Right renal cortex interstitium (tissue), 3 donors: ENCODE measurements at regions not wholly inside any gene's neighbourhood (a gene's known extent, or its start where the extent isn't known, plus 50 kb on each side); places are given as distances from the start of the nearest gene placed in this dataset.
A peak's percentile ranks its signal among the peaks of the same experiment; 100 is the strongest.

Experiments
- DNase-seq, 3 donors: peaks; one replicate each; pipeline ENCODE4 v3.0.0-alpha.2; 2013; ENCODE audit warnings: low read depth in 3 of 3, low spot score in 2 of 3

DNA sequence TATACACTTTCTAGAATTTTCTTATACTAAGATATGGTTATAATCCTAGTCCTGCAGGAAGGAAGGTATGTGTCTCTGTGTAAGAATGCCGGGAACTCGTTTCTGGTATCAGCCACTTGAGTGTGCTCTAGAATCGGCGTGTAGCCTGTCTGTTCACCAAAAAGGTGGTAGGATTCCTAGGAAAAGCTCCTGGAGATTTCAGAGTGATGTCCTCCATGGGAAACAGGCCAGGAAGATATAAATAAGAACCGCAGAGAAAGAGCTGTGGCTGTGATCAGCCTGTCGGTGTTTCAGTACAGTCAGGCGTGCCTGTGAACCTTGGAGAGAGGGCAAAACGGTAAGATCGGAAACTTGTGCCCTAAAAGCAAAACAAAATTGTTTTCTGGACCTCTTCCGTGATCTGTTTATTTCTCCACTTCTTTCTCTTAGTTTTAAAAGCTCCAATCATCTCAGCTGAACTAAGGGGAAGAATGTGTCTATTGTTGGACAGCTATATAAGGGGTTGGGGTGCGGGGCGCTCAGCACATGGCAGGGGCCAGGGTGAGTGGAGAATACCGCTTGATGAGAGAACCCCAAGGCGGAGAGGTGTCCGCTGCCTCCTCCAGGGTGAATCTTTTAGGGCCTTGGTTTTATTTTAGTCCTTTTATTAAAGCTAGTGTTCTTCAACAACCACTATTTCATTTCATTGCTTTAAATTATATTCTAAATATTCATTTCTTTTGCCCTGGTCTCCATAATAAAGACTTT is 303.8 kb upstream of the TENM3 start:
- DNase-seq = no peak

DNA sequence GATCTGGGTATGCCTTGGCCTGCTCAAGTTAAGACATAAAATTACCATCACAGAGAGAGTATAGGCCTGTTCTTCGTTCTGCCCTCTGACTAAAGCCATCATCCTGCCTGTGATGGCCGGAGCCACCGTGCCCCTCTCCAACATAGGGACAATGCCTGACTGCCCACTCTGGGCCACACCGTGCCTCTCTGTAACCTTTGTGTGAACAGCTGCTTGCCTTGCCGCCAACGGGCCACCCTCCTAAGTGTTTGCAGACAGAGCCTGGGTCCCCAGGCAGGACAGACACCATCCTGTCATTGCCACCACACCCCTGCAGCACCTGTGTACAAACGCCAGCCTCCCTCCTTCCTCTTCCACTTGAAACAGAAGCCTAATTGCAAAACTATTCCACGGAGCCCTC is 298.7 kb upstream of the TENM3 start:
- no peak for DNase-seq

DNA sequence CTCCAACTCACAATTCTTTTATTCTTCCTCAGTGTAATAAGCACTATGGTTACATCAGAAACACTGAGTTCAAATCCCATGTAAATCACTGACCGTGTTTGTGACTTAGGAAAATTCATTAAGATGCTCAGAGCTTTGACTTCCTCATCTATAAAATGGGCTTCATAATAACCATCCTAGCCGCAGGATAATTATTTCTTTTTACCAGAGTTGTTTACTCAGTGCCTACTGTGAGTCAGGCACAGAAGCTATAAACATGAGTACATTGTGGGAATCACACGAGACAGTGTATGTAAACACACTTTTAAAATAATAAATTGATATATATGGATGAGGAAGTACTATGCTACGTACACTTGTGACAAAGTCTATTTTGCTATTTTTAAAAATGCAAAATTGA is 296.3 kb upstream of the TENM3 start:
- DNase-seq = no peak

DNA sequence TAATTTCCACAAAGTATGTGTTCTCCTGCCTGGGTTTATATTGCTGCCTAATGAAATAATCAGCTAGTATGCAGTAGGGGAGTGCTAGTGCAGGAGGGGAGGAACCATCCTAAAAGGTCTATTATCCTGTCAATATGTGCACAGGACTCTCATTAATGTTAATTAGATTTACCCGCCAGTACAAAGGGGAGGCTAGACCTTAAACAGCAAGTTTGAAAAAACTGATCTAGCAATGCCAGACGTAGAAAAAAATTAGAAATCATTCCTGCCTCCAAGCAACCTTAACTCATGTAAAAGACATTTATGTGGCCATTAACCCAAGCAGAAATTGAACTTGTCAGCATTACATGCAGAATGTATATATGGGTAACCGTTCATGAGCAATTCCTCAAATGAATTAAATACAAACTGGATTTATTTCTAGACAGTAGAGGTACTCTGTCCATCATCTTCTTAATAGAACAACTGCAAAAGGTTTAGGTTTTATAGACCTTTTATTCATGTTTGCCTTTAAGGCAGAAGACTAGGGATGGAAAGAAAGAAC is 294.3 kb upstream of the TENM3 start:
- DNase-seq = no peak

DNA sequence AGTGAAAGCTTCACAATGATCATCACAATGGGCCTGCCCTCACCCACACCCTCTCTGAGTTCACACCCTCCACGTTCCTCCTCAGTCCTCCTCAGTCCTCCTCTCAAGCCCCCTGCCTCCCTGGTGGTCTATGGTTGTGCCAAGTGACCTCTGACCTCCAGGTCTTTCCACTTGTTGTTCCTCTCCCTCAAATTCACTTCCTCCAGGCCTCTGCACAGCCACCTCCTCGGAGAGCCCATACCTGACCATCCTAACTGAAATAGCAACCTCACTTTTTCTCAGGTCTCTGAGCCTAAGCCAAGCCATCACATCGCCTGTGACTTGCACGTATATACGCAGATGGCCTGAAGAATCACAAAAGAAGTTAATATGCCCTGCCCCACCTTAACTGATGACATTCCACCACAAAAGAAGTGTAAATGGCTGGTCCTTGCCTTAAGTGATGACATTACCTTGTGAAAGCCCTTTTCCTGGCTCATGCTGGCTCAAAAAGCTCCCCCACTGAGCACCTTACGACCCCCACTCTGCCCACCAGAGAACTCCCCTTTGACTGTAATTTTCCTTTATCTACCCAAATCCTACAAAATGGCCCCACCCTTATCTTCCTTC is 293.4 kb upstream of the TENM3 start:
- DNase-seq = no peak

DNA sequence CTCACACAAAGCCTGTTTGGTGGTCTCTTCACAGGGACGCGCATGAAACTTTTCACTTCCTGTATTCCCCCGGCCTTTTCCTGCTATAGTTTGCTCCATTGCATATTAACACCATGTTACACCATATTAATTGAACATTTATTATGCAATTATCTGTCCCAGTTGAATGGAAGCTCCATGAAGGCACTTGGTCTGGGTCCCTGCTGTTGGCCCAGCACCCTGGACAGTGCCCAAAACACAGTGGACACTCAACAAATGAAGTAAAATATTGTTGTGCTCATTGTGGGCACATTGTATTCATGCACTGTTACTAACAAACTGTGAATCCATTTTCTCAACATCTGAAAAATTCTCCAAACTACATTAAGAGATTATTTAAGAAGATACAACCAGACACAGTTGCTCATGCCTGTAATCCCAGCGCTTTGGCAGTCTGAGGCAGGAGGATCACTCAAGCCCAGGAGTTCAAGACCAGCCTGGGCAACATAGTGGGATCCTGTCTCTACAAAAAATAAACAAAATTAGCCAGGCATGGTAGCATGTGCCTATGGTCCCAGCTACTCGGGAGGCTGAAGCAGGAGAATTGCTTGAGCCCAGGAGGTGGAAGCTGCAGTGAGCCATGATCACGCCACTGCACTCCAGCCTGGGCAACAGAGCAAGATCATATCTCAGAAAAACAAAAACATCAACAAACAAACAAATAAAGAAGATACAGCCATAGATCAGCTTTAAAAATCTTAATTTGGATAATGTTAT is 292.7 kb upstream of the TENM3 start:
- DNase-seq = no peak

DNA sequence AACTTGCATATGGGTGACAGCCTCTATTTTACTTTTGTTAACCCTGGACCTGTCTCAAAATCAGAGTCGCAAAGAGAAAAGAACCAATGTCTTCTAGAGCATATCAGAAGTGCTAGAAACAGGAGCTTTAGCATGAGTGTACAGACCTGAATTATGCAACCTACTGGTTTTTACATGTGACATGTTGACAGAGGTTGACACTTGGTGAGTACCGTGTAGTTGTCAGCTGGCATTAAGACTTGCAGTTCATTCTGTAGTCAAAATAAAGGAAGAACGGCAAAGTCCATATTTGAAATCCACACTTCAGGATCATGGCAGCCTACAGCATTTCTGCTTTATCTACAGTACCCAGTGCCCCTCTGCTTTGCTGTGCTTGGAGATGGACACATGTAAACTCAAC is 291.9 kb upstream of the TENM3 start:
- no peak for DNase-seq

DNA sequence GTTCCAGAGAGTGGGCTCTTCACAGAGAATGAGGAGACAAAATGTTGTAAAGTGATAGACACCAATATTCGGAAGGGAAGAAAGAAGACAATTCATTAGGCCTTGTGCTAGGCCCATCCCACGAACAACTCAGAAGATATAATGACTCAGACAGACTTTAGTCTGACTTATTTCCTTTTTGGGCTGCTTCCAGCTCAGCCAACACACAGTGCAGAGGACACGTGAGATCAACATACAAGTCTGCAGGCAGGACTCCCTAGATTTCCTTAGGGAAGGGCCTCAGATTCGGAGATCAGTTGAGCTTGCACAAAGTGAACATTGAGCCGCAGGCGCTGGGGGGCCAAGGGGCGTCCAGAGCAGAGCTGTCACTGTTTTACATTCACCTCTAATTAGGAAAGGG is 290.7 kb upstream of the TENM3 start:
- no peak for DNase-seq

DNA sequence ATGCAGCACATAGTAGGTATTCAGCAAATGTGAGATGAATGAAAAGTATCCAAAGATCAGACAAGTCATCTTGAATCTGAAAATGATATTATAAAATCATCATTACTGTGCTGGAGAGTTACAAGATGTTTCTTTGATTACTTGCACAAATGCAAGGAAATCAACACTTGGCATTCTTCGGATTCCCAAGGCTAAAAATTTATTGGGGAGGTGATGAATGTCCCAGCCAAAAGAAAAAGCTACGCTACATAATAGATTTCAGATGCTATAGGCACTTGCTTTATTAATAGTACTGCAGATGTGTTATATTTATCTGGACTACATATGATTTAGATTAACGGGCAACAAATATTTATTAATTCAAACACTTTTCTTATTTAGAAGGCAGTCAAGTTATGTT is 286.7 kb upstream of the TENM3 start:
- DNase-seq = no peak

DNA sequence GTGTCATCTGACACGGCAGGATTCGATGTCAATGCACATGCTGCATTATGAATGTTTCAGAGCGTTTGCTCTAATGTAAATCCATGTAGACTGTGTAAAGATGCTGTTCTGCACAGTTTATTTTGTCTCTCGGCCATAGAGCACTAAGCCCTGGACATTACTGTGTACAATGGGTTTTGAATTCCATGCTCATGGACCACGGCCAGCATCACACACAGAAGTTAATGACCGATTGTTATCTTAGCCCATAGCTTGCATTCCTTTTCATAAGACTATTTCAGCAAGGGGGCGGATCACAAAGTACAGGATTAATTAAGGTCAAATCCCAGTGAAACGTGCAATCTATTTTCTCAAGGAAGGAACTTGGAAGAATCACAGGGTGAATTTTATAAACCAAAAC is 286.1 kb upstream of the TENM3 start:
- DNase-seq = peak; percentile 52 to 65 (median 58)

DNA sequence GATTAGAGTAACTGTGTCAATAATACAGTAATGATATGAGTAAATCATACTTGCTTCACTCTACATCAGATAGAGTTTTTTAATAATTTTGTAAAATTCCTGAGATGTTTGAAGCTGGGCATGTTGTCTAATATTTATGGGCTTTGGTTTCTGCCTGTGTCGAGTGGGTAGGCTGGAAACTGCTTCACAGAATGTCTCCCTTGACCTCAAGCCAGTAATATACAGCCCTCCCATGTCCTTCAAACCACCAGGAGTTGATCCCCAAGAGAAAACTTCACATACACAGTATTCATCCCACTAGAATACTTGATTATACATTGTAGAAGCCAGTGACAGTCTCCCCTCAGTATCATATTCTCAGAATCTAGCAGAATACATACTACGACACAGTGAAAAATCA is 284.8 kb upstream of the TENM3 start:
- no peak for DNase-seq

DNA sequence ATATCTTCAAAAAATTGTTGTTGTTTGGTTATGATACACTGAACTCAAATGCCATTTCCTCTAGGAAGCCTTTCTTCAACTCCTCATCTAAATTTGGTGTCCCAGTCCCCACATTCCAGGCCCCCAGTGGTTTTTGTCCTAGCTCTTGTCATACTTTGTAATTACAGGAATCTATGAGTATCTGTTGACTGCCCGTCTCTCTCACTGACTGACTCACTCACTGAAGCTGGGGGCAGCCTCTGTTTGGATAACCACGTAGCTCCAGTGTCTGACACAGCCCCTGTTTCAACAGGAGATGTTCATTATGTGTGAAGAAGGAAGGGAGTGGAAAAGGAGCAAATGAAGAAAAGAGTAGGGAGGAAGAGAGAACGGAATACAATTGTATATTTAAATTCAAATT is 284.1 kb upstream of the TENM3 start:
- no peak for DNase-seq

DNA sequence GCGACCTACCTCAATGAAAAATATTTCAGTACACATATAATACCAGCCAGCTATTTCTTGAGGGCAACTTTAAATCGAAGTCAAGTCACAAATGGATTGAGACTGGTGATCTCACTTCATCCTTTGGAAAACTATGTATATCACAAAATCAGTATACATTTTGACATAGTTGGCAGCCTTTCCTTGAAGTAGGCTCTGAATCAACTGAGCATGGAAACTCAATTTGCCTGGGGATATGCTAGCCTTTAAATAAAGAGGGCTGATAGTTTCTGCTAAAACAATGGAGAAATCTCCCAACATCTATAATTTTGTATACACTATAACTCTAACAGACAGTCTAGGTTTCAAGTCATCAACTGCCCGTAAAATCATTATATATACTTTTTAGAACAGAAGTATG is 282.8 kb upstream of the TENM3 start:
- DNase-seq = no peak

DNA sequence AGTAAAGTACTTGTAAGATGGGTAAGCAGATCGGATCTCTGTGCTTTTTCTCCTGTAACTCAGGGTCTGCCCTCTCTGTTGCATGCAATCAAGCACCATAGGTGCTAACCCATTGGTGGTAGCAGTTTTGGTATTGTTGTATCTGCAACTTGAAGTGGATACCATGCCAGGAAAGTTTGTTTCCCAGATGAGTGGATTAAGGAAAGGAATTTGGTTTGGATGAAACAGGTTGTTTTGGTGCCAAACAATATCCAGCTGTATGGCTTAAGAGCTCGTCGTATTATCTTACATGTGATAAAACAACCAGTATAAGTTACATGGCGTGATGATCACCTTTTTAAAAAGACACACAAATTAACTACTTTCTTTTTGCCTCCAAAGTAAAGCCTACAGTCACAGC is 280.9 kb upstream of the TENM3 start:
- no peak for DNase-seq

DNA sequence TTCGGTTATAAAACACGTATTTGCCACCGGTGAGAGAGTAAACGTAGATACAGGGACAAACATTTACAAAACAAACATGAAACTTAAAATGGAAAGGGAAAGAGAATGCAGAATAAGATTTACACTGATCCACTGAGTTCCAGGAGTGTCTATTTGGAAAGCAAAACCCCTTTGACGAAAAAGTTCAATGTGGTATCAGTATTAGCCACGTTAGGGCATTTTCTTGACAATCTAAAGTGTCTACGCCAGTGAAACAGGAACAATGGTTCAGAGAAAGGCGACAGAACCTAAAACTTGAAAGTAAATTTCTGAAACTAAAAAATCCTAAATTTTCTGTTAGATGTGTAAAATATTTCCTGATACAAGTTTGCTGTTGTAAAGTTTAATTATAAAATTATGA is 278.5 kb upstream of the TENM3 start:
- DNase-seq = no peak

DNA sequence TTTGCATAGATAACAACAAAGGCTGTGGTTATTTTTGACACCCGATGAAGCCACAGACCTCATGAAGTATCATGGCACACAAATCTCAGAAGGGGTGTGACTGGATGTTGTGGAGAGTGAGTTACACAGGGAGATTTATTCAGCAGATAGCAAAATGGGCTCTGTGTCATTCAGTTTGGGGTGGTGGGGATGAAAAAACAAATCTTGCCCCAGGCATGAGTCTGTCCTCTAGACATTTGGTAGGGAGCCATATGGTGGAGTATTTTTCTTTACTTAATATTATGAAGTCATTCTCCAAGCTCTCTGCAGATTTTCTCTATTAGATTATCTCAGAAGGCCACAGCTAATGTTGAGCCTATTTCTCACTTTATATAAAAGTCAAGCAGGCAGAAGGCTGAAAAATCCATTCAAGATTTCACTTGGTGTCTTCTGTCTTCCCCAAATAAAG is 277.1 kb upstream of the TENM3 start:
- DNase-seq = no peak

DNA sequence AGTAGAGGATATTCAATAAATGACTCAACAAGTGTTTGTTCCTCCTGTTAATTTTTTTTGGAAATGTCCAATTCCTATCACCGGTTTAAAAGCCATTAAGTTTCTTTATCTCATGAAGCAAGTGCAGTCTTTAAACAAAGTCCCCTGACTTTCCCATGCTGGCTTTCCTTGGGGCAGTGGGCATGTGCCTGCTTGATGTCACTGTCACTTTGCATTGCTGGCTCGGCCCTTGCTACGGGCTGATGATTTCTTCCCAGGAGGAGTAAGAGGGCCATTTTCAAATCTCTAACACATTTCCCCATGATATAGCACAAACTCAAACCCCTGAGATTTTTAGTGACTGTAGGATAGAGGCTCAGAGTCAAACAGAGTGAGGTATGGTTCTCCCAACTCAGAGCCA is 275.8 kb upstream of the TENM3 start:
- no peak for DNase-seq

DNA sequence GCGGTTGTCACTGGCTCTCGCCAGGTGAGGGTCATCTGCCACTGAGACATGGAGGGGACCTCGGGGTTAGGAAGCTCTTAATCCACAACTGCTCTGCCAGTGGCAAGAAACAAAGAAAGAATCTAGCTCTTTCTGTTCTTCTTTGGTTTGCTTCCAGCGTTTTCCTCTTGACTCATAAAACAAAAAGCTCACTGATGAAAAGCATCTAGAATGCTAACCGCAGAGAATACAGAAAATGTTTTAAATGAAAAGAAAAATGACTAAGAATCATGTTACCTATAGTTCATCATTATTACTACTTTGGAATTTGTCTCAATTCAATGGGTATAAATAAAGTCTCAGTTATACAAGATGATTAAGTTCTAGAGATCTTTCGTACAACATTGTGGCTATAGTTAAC is 274.8 kb upstream of the TENM3 start:
- DNase-seq = no peak

DNA sequence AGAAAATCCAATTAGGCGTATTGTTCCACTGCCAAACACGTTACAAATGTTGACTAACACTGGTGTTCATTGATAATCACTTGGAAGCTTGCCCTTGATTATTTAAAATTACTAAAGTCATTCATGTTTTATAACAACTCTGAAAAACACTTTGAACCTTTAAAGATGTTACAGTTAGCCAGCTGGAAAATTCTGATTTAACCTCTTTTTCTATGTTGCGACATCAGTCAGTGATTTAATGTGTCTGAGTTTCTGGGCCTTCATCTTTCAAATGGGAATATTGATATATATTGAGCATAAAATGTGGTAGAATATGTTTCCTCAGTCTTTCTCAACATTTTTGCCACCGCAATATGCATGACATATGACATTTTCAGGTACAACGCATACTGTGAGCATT is 274.1 kb upstream of the TENM3 start:
- DNase-seq = no peak

DNA sequence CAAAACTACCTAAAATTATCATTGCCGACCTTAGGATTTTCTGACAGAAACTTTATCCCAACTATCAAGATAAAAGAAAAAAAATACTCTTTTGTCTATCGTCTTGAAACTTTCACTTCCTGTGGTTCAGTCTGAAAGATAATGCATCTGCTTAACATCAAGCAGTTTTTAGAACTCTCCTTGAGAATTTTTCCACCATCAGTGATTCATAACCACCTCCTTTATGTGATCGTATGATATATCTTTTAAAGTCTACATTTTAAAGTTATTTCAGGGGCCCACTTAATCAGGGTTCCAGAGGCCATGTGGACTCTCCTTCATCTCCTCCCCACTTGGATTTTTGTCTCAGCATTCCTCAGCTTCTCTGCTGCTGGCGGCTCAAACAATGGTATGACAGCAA is 272.8 kb upstream of the TENM3 start:
- no peak for DNase-seq

DNA sequence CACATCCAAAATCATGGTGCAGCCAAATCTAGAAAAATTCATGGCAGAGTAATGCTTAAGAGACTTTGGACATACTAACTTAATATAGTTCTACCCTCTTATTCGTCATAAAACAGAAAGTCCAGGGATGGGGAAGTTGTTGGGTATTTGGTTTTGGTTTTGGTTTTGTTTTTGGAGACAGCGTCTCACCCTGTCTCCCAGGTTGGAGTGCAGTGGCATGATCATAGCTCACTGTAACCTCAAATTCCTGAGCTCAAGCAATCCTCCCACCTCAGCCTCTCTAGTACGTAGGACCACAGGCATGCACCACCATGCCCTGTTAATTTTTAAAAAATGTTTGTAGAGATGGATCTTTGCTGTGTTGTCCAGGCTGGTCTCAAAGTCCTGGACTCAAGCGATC is 271.8 kb upstream of the TENM3 start:
- DNase-seq = no peak

DNA sequence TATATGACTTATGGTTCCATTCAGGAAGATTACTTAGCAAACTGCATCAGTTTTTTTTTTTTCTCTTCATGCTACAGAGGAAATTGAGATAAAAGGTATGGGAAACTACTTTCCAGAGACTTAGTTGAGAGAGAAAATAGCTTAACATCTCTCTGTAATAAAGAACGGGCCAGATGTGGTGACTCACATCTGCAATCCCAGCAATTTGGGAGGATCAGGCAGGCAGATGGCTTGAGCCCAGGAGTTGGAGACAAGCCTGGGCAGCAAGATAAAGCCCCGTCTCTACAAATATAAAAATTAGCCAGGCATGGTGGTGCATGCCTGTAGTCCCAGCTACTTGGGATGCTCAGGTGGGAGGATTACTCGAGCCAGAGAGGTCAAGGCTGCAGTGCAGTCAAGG is 271.2 kb upstream of the TENM3 start:
- no peak for DNase-seq
